MCF 10A (cell line): ENCODE measurements at regions not wholly inside any gene's neighbourhood (a gene's known extent, or its start where the extent isn't known, plus 50 kb on each side); places are given as distances from the start of the nearest gene placed in this dataset.

Experiments
- BruUV-seq: library from RNA; stranded (reverse); fragments of 400-500 nt; replicated peaks from 2 replicates; lab custom pipeline; 2021; lab: Mats Ljungman, UMichigan
- CTCF ChIA-PET: fragments of 300-600 bp; sonication (Branson Sonifier 250); formaldehyde crosslinking; extraction: SDS; loops from one replicate; lab custom pipeline; 2021; ENCODE audit warnings: antibody characterized with exemption, inconsistent platforms; lab: Yijun Ruan, JAX
- POLR2A ChIA-PET: fragments of 300-600, 350-650 bp; sonication (Branson Sonifier 250); formaldehyde crosslinking; extraction: SDS; loops from one replicate; lab custom pipeline; 2020; ENCODE audit warnings: antibody characterized with exemption, inconsistent platforms; lab: Yijun Ruan, JAX
- DNase-seq: peaks from one replicate; pipeline ENCODE4 v3.0.0-alpha.2; 2018; ENCODE audit not compliant: unreplicated experiment
- H3K27ac Mint-ChIP-seq: one replicate; pipeline ENCODE4 v1.8.0; 2022; ENCODE audit warnings: mild to moderate bottlenecking, low read depth, mixed read lengths; ENCODE audit not compliant: unreplicated experiment
- H3K27me3 Mint-ChIP-seq: one replicate; pipeline ENCODE4 v1.8.0; 2022; ENCODE audit warnings: mixed read lengths; ENCODE audit not compliant: insufficient read depth, unreplicated experiment
- H3K36me3 Mint-ChIP-seq: one replicate; pipeline ENCODE4 v1.8.0; 2022; ENCODE audit warnings: mild to moderate bottlenecking, moderate library complexity, mixed read lengths; ENCODE audit not compliant: insufficient read depth, unreplicated experiment
- H3K4me1 Mint-ChIP-seq: one replicate; pipeline ENCODE4 v1.8.0; 2022; ENCODE audit warnings: mixed read lengths; ENCODE audit not compliant: insufficient read depth, unreplicated experiment
- H3K4me3 Mint-ChIP-seq: one replicate; pipeline ENCODE4 v1.8.0; 2022; ENCODE audit warnings: mild to moderate bottlenecking, moderate library complexity, mixed read lengths; ENCODE audit not compliant: unreplicated experiment
- H3K9me3 Mint-ChIP-seq: one replicate; pipeline ENCODE4 v1.8.0; 2022; ENCODE audit warnings: mixed read lengths; ENCODE audit not compliant: unreplicated experiment
- CTCF ChIP-seq: fragments of 200-600 bp; IDR thresholded peaks from one replicate; pipeline ENCODE4 v1.8.0; 2022; ENCODE audit warnings: antibody characterized with exemption, mild to moderate bottlenecking; ENCODE audit not compliant: unreplicated experiment
- intact Hi-C: fragments of 100-400 bp; cut with micrococcal nuclease; formaldehyde crosslinking; loops from 2 replicates; pipeline ENCODE4 v1.14.1; 2022

- ChIA-PET CTCF (interaction anchor here (0.6 to 0.7 kb wide), 3 partner anchors 167 to 517 kb away, joined by 3 to 4 read pairs (median 3); no protein-coding TSS in a partner anchor), POLR2A (no interaction called here)
- H3K4me1 Mint-ChIP-seq, result peaks cover 12% of the 10 kb centered on the region
- no peak for TF ChIP-seq CTCF
- intact Hi-C loops, result no loop called here
- no peak for DNase-seq
- no peaks in the 10 kb centered on the region for H3K27me3 Mint-ChIP-seq
- H3K36me3 Mint-ChIP-seq, result no peaks in the 10 kb centered on the region
- H3K9me3 Mint-ChIP-seq, result no peaks in the 10 kb centered on the region
- H3K4me3 Mint-ChIP-seq, result no peak overlapping the region
- no TSS peak for BruUV-seq
- no peak overlapping the region for H3K27ac Mint-ChIP-seq
These were observed 1625.5 kb upstream of the CDH6 start for GRCh38 chr5:29568028-29568427.

- Mint-ChIP-seq H3K27ac (no peak overlapping the region), H3K27me3 (no peaks in the 10 kb centered on the region), H3K4me1 (no peaks in the 10 kb centered on the region), H3K4me3 (no peak overlapping the region), H3K9me3 (no peaks in the 10 kb centered on the region), H3K36me3 (no peaks in the 10 kb centered on the region)
- POLR2A ChIA-PET, result no interaction called here
- no peak for DNase-seq
- intact Hi-C loops, result no loop called here
- no TSS peak for BruUV-seq
- TF ChIP-seq CTCF, result no peak
- CTCF ChIA-PET, result interaction anchor here (0.7 kb wide), 1 partner anchor 1360 kb away, joined by 3 read pairs; no protein-coding TSS in a partner anchor
These were observed 1631.9 kb upstream of the CDH6 start for GRCh38 chr5:29561564-29561963.

- Mint-ChIP-seq H3K4me3 (no peak overlapping the region), H3K36me3 (no peaks in the 10 kb centered on the region), H3K9me3 (peaks cover 8% of the 10 kb centered on the region), H3K27me3 (no peaks in the 10 kb centered on the region), H3K27ac (peak overlapping the region; percentile 21), H3K4me1 (peaks cover 12% of the 10 kb centered on the region)
- DNase-seq, result no peak
- POLR2A ChIA-PET, result interaction anchor here (0.7 kb wide), 1 partner anchor 1875 kb away, joined by 3 read pairs; no protein-coding TSS in a partner anchor
- no peak for TF ChIP-seq CTCF
- intact Hi-C loops, result no loop called here
- no TSS peak for BruUV-seq
- CTCF ChIA-PET, result no interaction called here
These were observed 1643.0 kb upstream of the CDH6 start for GRCh38 chr5:29550523-29550922.

GRCh38 chr5:29548262-29548661 lies 1645.2 kb upstream of the CDH6 start:
- no peak for DNase-seq
- H3K27me3 Mint-ChIP-seq, result no peaks in the 10 kb centered on the region
- no peak overlapping the region for H3K4me3 Mint-ChIP-seq
- BruUV-seq, result no TSS peak
- H3K36me3 Mint-ChIP-seq, result no peaks in the 10 kb centered on the region
- no peak overlapping the region for H3K27ac Mint-ChIP-seq
- no peak for TF ChIP-seq CTCF
- H3K9me3 Mint-ChIP-seq, result no peaks in the 10 kb centered on the region
- intact Hi-C loops, result no loop called here
- peaks cover 12% of the 10 kb centered on the region for H3K4me1 Mint-ChIP-seq
- CTCF ChIA-PET, result no interaction called here
- POLR2A ChIA-PET, result no interaction called here
